ENCODE measurements at regions not wholly inside any gene's neighbourhood (a gene's known extent, or its start where the extent isn't known, plus 50 kb on each side); places are given as distances from the start of the nearest gene placed in this dataset.
A peak's percentile ranks its signal among the peaks of the same experiment; 100 is the strongest.

DNA sequence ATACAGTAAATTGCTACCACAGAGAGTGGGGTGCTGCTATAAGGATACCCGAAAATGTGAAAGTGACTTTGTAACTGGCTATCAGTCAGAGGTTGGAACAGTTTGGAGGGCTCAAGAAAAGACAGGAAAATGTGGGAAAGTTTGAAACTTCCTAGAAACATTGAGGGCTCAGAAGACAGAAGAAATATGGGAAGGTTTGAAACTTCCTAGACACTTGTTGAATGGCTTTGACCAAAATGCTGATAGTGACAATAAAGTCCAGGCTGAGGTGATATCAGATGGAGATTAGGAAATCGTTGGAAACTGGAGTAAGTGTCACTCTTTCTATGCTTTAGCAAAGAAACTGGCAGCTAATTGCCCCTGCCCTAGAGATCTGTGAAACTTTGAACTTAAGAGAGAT is 1158.6 kb upstream of the CDH6 start:
- TF ChIP-seq, protein P1, sequence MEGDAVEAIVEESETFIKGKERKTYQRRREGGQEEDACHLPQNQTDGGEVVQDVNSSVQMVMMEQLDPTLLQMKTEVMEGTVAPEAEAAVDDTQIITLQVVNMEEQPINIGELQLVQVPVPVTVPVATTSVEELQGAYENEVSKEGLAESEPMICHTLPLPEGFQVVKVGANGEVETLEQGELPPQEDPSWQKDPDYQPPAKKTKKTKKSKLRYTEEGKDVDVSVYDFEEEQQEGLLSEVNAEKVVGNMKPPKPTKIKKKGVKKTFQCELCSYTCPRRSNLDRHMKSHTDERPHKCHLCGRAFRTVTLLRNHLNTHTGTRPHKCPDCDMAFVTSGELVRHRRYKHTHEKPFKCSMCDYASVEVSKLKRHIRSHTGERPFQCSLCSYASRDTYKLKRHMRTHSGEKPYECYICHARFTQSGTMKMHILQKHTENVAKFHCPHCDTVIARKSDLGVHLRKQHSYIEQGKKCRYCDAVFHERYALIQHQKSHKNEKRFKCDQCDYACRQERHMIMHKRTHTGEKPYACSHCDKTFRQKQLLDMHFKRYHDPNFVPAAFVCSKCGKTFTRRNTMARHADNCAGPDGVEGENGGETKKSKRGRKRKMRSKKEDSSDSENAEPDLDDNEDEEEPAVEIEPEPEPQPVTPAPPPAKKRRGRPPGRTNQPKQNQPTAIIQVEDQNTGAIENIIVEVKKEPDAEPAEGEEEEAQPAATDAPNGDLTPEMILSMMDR (IDR thresholded peaks at IDR 0.05; ENCODE audit: insufficient read depth, low read depth, low read length, missing control alignments), result no peak
- DNase-seq (ENCODE audit: low read depth), result no peak
- H3K4me3 ChIP-seq (ENCODE audit: low read length), result no peak overlapping the region

DNA sequence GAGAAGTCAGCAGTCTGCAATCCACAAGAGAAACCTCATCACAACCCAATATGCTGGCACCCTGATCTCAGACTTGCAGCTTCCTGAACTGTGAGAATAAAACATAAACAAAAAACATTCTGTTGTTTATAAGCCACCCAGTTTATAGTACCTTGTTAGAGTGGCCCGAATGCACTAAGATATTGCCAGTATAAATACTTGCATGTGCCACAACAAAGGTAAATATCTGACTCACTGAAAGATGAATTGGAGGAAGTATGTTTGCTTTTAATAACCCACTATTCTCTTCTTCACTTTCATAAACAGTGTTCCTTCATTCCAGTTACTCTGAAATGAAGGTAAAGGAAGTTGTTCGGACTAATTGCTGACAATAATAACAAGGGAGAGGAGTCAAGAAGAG is 1163.4 kb upstream of the CDH6 start:
- TF ChIP-seq, protein P1 (IDR thresholded peaks at IDR 0.05; ENCODE audit: insufficient read depth, low read depth, low read length, missing control alignments), result no peak
- no peak overlapping the region for H3K4me3 ChIP-seq (ENCODE audit: low read length)
- peak; percentile 2 for DNase-seq (ENCODE audit: low read depth)

DNA sequence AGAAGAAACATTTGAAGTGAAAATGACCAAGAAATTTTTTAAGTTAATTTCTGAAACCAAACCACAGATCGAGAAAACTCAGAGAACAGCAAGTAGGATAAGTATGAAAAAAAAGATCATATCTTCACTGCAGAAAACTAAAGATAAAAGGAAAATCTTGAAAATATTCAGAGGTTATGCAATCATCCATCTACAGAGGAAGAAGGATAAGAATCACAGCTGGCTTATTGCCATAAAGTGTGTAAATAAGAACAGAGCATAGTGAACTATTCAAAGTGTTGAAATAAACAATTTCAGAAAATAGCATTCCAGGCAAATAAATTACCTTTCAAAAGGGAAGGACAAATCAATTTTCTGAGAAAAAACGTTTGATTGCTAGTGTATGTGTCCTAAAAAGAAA is 1191.7 kb upstream of the CDH6 start:
- no peak for DNase-seq (ENCODE audit: low read depth)
- no peak overlapping the region for H3K4me3 ChIP-seq (ENCODE audit: low read length)
- TF ChIP-seq, protein P1 (IDR thresholded peaks at IDR 0.05; ENCODE audit: insufficient read depth, low read depth, low read length, missing control alignments), result no peak

DNA sequence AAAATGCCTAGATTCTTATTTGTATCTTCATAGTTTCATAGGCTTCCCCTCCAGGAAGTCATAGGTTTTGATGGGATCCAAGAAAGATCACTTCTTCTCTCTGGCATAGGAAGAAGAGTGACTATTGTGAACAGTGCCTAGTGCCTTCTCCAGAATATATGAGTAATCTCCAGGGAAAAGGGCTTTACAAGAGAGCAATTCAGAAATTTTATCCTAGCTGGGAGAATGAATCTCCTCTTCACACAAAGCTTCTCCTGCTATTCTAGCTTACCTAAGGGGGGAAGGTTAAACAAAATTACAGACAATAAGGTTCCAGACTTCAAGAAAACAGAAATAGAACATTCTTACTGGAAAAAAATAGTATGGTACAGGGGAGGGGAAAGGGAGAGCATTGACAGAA is 1193.3 kb upstream of the CDH6 start:
- H3K4me3 ChIP-seq (ENCODE audit: low read length), result no peak overlapping the region
- no peak for DNase-seq (ENCODE audit: low read depth)
- TF ChIP-seq, protein P1 (IDR thresholded peaks at IDR 0.05; ENCODE audit: insufficient read depth, low read depth, low read length, missing control alignments), result no peak

DNA sequence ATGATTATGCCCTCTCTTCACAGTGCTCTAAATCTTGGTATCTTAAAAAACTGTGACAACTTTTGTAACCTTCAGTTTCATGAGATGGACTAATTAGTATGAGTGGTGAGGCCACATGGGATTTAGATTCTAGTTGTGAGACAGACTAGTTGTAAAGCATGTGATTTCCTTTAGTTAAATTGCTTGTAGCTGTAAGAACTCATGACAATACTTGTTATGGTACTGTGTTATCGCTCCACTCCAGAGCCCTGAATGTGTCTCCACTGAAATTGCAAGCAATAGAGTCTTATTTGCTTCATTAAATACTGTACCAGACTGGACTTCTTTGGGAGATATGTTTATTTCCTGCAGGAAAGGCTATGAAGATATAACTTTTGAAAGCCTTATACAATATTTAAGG is 1198.3 kb upstream of the CDH6 start:
- H3K4me3 ChIP-seq (ENCODE audit: low read length), result no peak overlapping the region
- no peak for DNase-seq (ENCODE audit: low read depth)
- TF ChIP-seq, protein P1 (IDR thresholded peaks at IDR 0.05; ENCODE audit: insufficient read depth, low read depth, low read length, missing control alignments), result no peak

DNA sequence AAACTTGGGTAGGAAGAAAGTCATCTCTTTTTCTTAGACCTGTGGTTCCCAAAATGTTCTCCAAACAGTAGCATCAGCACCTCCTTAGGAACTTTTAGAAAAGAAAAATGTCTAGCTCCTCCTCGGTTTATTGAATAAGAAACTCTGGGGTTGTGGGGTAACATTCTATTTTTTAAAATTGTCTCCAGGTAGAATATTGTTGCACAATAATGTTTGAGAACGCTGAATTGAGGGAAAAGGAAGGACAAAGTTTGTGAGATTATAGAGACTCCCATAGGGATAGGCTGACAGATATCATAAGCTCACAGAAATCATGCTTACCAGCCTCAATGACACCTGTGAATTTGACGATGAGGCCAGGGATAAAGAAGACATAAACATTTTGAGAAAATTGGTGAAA is 1199.0 kb upstream of the CDH6 start:
- TF ChIP-seq, protein P1 (IDR thresholded peaks at IDR 0.05; ENCODE audit: insufficient read depth, low read depth, low read length, missing control alignments), result no peak
- DNase-seq (ENCODE audit: low read depth), result no peak
- H3K4me3 ChIP-seq (ENCODE audit: low read length), result no peak overlapping the region

DNA sequence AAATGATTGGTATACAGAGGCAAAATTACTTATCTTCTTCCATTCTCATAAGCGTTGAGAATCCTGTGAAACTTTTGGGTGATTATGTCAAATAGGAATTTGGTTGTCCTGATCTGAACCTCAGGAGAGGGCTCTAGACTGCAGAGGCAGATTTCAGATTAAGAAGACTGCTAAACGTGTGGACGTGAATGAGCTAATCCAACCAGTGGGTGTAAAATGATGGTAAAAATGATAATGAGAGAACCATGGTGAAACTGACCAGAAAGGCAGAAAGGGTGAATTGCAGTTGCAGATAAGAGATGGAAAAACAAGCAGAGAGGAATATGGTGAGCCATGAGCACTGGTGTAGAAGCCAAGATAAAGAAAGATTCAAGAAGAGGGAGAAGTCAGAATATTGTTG is 1200.2 kb upstream of the CDH6 start:
- TF ChIP-seq, protein P1 (IDR thresholded peaks at IDR 0.05; ENCODE audit: insufficient read depth, low read depth, low read length, missing control alignments), result no peak
- no peak overlapping the region for H3K4me3 ChIP-seq (ENCODE audit: low read length)
- no peak for DNase-seq (ENCODE audit: low read depth)

All from epithelial cell of esophagus (primary cell).